Adrenal gland (tissue), 9 donors: ENCODE measurements at regions not wholly inside any gene's neighbourhood (a gene's known extent, or its start where the extent isn't known, plus 50 kb on each side); places are given as distances from the start of the nearest gene placed in this dataset.

Source experiments
- DNase-seq, 7 donors: peaks; one replicate each; pipeline ENCODE4 v3.0.0-alpha.2; 2019 to 2020
- H3K27ac ChIP-seq, 5 donors: fragments of 200-600 bp; sonication (generic) in 4 of 5; 1 replicate in 3 of 5; 2 replicates in 2 of 5; pipeline versions ENCODE4 v1.5.1 to v1.8.0; 2016 to 2020; ENCODE audit warnings: mild to moderate bottlenecking in 1 of 5
- H3K27me3 ChIP-seq: fragments of 200-600 bp; 2 replicates; pipeline ENCODE4 v1.8.0; 2021
- H3K36me3 ChIP-seq, 2 donors: fragments of 200-600 bp; replicated peaks in 1 of 2; 1 replicate in 1 of 2; 2 replicates in 1 of 2; pipeline versions ENCODE4 v1.5.1 to v1.8.0; 2018 to 2022
- H3K4me1 ChIP-seq, 2 donors: fragments of 200-600 bp; replicated peaks in 1 of 2; 1 replicate in 1 of 2; 2 replicates in 1 of 2; pipeline versions ENCODE4 v1.5.1 to v1.8.0; 2018 to 2021
- H3K4me3 ChIP-seq, 4 donors: fragments of 200-600 bp; sonication (generic) in 3 of 4; one replicate each; pipeline ENCODE4 v1.5.1; 2016 to 2018
- H3K9me3 ChIP-seq, 3 donors: fragments of 200-600 bp; sonication (generic) in 1 of 3; replicated peaks in 1 of 3; 1 replicate in 2 of 3; 2 replicates in 1 of 3; pipeline versions ENCODE4 v1.5.1 to v1.8.0; 2016 to 2021
- POLR2A ChIP-seq, 2 donors: fragments of 450-650 bp; IDR thresholded peaks; one replicate each; pipeline ENCODE4 v1.6.1; 2017; ENCODE audit warnings: antibody characterized with exemption in 2 of 2, mild to moderate bottlenecking in 2 of 2, moderate library complexity in 1 of 2
- WGBS, 4 donors: extraction: QIAGEN DNeasy Blood & Tissue Kit in 2 of 4; methylation state at CpG; one replicate each; pipeline versions ENCODE4 v1.1.5 to v1.1.7; 2013 to 2017; 5-methylcytosine and 5-hydroxymethylcytosine counted together
- intact Hi-C, 2 donors: fragments of 100-400 bp; cut with DNase I; formaldehyde crosslinking; loops; one replicate each; pipeline versions ENCODE4 v1.14.1 to v1.15.0; 2022 to 2023
- TF ChIP-seq, protein P1 (sequence below), 6 experiments: fragments of 450-650 bp in 4 of 6; fragments of 200-600 bp in 2 of 6; sonication (generic) in 1 of 6; IDR thresholded peaks; 1 replicate in 5 of 6; 2 replicates in 1 of 6; pipeline versions ENCODE4 v1.5.1 to v1.8.0; 2016 to 2021; ENCODE audit warnings: antibody characterized with exemption in 6 of 6, mild to moderate bottlenecking in 2 of 6, moderate library complexity in 1 of 6
- donor health status: healthy with polysubstance abuse.
- donor health status: Bipolar disorder and iron deficiency.
- donor health status: DM: yes; HTN: yes; CAD: no.
- donor health status: DM: no; HTN: no; CAD: no.
- donor health status: DM: no; HTN: no; CAD: no.

GRCh38 chr10:64097391-64098122 is 576.4 kb downstream of the REEP3 start:
- intact Hi-C loops = no loop called here
- DNase-seq = no peak
- WGBS, 4 donors = 78 to 81% (median 79%) methylated on average over 9 of the region's 9 CpGs

DNA sequence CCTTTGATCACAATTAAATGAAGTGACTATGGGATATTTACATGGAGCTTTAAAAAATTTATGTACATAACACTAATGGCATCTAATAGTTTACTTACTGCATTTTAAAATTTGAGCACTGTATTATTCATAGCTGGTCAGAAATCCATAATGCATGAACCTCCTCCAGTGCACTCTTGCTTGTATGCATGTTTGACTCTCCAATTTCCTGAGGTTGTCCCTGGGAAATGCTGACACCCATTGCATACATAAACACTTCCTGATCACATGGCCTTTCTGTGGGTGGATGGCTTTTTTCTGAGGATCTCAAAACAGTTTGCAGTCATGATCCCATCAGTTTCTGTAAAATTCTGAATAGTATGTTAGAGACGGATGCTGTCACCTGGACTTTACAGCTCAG is 577.8 kb downstream of the REEP3 start:
- no peaks in the 10 kb centered on the region for H3K36me3 ChIP-seq
- H3K27ac ChIP-seq = no peak overlapping the region
- no peak for DNase-seq
- H3K4me3 ChIP-seq = no peak overlapping the region
- 82 to 95% (median 87%) methylated on average over 1 of the region's 1 CpG for WGBS, 4 donors
- H3K4me1 ChIP-seq = no peaks in the 10 kb centered on the region
- H3K9me3 ChIP-seq = no peaks in the 10 kb centered on the region
- TF ChIP-seq, protein P1, sequence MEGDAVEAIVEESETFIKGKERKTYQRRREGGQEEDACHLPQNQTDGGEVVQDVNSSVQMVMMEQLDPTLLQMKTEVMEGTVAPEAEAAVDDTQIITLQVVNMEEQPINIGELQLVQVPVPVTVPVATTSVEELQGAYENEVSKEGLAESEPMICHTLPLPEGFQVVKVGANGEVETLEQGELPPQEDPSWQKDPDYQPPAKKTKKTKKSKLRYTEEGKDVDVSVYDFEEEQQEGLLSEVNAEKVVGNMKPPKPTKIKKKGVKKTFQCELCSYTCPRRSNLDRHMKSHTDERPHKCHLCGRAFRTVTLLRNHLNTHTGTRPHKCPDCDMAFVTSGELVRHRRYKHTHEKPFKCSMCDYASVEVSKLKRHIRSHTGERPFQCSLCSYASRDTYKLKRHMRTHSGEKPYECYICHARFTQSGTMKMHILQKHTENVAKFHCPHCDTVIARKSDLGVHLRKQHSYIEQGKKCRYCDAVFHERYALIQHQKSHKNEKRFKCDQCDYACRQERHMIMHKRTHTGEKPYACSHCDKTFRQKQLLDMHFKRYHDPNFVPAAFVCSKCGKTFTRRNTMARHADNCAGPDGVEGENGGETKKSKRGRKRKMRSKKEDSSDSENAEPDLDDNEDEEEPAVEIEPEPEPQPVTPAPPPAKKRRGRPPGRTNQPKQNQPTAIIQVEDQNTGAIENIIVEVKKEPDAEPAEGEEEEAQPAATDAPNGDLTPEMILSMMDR (IDR thresholded peaks at IDR 0.05) = no peak
- no peak for TF ChIP-seq POLR2A (IDR thresholded peaks at IDR 0.05)
- H3K27me3 ChIP-seq = no peaks in the 10 kb centered on the region
- intact Hi-C loops = no loop called here

More at GRCh38 chr10:64097391-64098122, 576.4 kb downstream of the REEP3 start:
- Histone ChIP-seq H3K27ac (no peak overlapping the region), H3K36me3 (no peaks in the 10 kb centered on the region), H3K27me3 (no peaks in the 10 kb centered on the region), H3K4me1 (no peaks in the 10 kb centered on the region), H3K9me3 (no peaks in the 10 kb centered on the region), H3K4me3 (no peak overlapping the region)
- TF ChIP-seq, protein P1 (IDR thresholded peaks at IDR 0.05) = no peak
- no peak for TF ChIP-seq POLR2A (IDR thresholded peaks at IDR 0.05)

DNA sequence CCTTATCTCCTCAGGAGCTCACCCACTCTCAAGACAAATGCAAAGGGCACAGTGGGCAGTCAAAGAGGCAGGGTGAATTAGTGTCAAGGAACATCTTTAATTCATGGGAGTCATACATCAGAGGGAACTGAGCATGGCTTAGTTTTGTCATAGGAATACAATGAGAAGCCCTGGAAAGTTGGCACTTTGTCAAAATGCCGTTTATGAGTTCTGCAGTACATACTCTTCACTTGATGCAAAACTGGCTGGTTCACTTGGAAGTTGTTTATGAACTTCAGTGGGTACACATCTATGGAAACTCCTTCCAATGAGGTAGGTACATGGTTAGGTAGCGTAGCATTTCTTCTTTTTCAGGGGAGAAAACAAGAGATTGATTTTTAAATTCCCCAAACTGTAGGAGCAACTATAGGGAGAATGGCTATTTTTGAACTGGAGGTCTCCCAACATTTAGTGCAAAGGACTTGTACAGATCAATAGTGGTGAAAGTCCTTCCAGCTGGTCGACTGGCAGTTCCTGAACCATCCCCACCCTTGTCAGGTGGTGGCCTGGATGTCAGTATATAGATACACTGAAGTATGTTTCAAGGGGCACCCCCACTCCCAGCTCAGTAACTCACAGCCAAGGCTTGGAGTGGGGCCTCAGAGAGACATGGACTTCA is 580.5 kb downstream of the REEP3 start:
- TF ChIP-seq, protein P1 (IDR thresholded peaks at IDR 0.05) = no peak
- TF ChIP-seq POLR2A (IDR thresholded peaks at IDR 0.05) = no peak
- Histone ChIP-seq H3K4me1 (no peaks in the 10 kb centered on the region), H3K9me3 (no peaks in the 10 kb centered on the region), H3K4me3 (no peak overlapping the region), H3K27me3 (no peaks in the 10 kb centered on the region), H3K27ac (no peak overlapping the region), H3K36me3 (no peaks in the 10 kb centered on the region)
- intact Hi-C loops = no loop called here
- WGBS, 4 donors = 58 to 65% (median 62%) methylated on average over 3 of the region's 3 CpGs
- no peak for DNase-seq

DNA sequence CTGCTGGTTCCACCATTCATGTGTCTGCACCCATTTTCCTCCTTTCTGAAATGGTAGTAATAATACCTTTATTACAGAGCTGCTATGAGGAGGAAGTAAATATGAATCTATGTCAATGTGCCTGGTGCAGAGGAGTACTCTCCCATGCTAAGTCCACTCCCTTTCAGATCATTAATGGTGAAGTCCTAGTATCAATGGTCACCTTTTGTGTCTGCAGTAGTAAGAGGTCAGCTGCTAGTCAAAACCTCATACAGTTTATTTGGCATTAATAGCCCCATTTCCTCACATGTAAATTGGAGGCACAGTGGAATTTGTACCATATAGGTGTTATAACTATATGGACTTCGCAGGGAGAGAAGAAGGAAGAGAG is 581.0 kb downstream of the REEP3 start:
- H3K4me3 ChIP-seq = no peak overlapping the region
- no peaks in the 10 kb centered on the region for H3K27me3 ChIP-seq
- H3K27ac ChIP-seq = no peak overlapping the region
- intact Hi-C loops = no loop called here
- H3K9me3 ChIP-seq = no peaks in the 10 kb centered on the region
- 89 to 100% (median 100%) methylated on average over 1 of the region's 1 CpG for WGBS, 4 donors
- TF ChIP-seq, protein P1 (IDR thresholded peaks at IDR 0.05) = no peak
- no peak for TF ChIP-seq POLR2A (IDR thresholded peaks at IDR 0.05)
- H3K36me3 ChIP-seq = no peaks in the 10 kb centered on the region
- no peak for DNase-seq
- no peaks in the 10 kb centered on the region for H3K4me1 ChIP-seq
